C1 segment of cervical spinal cord (tissue), 14 donors: ENCODE measurements at regions not wholly inside any gene's neighbourhood (a gene's known extent, or its start where the extent isn't known, plus 50 kb on each side); places are given as distances from the start of the nearest gene placed in this dataset.

ENCODE experiments used
- DNase-seq, 14 donors: peaks; one replicate each; lab custom pipeline; 2025; lab: John Stamatoyannopoulos, UW

- DNase-seq: no peak
Observed at GRCh38 chr3:66744986-66745385, 244.2 kb upstream of the LRIG1 start.

DNA sequence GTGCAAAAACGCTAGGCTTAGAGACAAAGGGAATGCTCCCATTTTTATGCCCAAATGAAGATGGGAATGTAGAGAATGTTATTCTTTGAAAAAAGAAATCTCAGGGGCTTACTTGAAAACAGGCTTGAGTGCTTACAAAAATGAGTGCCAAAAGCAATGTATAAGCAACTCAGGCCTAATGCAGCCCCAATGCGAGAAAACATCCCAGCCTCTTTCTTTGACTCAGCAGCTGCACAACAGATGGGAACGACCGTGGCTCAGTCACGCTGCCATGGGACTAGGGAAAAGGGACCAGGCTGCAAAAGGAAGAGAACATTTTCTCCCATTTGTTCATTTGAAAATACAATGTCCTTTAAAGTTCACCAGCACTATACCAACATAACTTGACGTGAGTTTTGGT is 246.4 kb upstream of the LRIG1 start:
- no peak for DNase-seq

GRCh38 chr3:66747696-66748095 is 246.9 kb upstream of the LRIG1 start:
- DNase-seq: no peak

GRCh38 chr3:66748175-66748876 is 247.5 kb upstream of the LRIG1 start:
- DNase-seq: no peak

DNA sequence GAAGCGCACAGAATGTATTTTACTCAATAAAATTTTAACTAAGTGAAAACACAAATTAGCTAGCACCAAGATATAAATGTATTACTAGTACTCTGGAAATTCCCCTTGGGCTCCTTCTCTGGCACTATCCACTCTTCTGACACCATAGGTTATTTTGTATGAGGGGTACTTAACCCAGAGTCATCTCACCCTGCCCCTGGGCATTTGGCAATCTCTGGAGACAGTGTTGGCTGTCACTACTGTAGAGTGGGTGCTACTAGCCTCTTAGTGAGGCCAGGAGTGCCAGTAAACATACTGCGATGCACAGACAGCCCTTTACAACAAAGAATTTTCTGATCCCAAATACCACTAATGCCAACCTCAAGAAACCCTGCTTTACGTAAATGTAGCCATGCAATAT is 246.3 kb upstream of the KBTBD8 start:
- DNase-seq: no peak

DNA sequence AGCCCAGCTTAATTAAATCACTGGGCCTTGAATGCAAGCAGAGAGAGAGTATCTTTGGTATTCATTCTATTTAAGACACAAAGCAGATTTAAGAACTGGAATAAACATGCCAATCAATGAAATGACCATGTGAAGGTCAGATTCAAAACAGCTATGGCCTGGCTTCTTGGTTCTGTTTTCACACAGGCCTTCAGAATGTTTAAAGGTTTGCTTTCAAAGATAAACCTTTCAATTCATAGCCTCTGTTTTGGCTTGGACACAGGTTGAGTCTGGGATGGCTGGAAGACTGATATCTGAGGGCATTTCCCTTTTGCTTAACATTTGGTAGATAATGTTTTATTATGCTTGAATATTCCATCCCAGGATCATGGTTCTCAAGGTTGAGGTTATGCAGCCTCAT is 244.4 kb upstream of the KBTBD8 start:
- DNase-seq: no peak

GRCh38 chr3:66754613-66755012 is 243.5 kb upstream of the KBTBD8 start:
- DNase-seq: no peak

GRCh38 chr3:66755924-66756323 is 242.2 kb upstream of the KBTBD8 start:
- DNase-seq: no peak

DNA sequence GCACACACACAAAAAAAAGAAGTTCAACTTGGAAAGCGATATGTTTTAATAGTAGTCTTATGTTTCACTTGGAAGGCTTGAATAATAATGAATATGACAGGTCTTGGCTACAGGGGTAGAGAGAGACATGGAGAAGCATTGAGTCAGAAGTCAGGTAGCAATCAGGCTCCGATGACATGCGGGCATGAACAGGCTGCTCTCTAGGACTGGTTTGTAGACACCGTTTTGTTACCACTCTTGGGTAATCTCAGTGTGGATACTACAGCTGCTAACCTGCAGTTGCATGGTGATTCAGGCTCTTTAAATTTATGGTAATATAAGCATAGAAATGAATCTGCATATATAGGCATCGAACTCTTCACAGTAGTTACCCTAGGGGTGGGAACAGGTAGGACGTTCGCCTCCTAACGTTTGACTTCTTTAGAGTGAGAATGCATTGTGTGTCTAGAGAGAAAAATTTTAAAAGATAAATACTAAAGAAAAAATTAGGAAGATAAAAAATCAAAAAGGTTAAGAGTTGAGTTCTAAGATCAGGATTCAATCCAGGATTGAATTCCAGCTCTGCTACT is 241.6 kb upstream of the KBTBD8 start:
- no peak for DNase-seq

- DNase-seq: no peak
Observed at GRCh38 chr3:66761093-66761780, 236.9 kb upstream of the KBTBD8 start.

- DNase-seq: peak in 6 of 14 donors; percentile 1 to 15 (median 5)
Observed at GRCh38 chr3:66762916-66763693, 235.0 kb upstream of the KBTBD8 start.

DNA sequence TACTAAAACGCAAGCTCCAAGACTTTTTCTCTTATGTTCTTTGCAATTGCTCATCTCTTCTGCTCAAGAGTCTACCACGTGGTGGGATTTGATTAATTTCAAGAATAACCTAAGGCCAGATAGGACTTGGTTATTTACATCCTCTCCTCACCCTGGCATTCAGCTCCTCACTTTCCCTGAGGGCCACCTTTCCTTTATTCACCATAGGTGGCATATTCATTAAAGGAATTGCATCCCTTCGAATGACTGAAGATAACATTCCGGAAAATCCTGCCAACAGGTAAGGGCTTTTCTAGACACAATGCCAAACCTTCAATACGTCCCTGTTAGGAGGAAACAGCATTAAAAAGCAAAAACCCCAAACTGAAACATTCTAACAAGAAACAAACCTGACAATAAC is 220.0 kb upstream of the KBTBD8 start:
- DNase-seq: no peak

DNA sequence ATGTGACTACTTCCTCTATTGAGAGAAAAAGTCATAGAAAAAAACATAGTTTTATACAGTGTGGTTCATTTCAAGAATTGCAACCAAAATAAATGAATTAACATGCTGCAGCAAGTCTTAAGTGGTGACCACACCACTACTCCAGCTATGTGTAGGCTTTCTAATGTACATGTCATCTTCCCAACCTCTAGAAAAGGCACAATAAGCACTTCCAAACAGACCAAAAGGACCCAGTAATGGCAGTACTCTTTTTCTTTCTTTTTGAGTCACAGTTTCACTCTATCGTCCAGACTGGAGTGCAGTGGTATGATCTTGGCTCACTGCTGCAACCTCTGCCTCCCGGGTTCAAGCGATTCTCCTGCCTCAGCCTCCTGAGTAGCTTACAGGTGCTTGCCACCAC is 219.3 kb upstream of the KBTBD8 start:
- no peak for DNase-seq

GRCh38 chr3:66785191-66785909 is 212.8 kb upstream of the KBTBD8 start:
- no peak for DNase-seq

GRCh38 chr3:66789580-66790237 is 208.4 kb upstream of the KBTBD8 start:
- no peak for DNase-seq

DNA sequence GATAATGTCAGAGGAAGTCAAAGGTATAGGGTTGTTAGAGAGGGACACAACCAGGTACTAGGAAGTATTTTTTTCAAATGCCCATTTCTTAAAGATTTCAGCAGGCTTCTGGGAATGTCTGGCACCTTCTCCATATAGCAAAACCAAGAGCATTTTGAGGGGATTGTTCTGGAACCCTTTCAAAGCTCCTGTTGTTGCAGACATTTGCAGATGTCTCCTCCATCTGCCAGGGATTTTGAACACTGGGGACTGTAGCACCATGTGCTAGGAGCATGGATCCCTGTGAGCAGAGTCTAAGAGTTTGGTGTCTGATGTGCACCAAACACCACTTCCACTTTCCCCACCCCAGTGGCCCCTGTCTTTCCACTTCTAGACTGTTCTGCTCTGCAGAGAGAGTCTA is 206.0 kb upstream of the KBTBD8 start:
- DNase-seq: no peak

DNA sequence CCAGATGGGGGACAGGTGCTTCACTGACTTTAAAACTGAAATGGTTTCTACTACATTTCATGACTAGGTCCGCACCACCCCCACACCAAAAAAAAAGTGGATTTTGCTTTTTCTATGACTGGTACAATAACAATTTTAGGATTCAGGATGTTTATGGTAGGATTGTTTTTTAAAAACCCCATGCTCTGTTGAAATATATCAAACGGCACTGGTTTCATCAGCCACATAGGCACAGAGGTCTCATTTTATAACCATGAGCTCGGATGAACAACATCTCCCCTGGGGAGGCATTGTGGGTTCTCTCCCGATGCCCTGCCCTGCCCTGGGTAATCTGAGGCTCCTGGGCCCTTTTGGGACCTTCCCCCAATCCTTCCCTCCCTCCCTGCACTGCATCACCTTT is 202.7 kb upstream of the KBTBD8 start:
- DNase-seq: no peak

GRCh38 chr3:66796343-66796742 is 201.8 kb upstream of the KBTBD8 start:
- no peak for DNase-seq

DNA sequence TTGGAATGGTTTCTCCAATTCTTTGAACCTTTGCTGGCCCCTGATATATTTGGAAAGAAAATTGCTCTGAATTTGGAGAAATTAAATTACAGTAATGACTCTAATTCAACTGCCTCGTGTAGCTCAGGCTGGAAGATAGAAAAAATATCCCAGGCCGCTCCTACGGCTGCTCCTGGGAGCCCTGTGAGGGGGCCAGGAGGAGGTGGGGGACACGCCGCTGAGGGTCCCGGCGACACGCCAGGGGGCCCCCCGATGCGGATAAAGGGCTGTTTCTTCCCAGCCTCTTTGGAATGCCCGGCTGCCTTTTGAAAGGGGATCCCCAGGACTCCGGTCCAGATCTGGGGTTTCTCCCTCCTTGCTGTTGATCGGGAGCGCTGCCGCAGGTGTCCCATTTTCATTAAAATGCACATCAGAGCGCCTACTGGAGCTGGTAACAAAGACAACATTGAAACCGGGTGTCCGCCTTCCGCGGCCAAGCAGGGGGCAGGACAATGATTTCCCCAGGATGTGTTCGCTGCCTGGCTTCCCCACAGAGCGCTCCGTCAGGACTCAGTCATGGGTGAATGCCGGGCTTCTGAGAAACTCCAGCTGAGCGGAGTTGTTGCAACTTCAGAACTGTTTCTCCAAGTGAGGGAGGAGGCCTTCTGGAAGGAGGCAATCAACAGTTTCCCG is 200.1 kb upstream of the KBTBD8 start:
- DNase-seq: peak in 11 of 14 donors; percentile 2 to 83 (median 34)

- DNase-seq: no peak
Observed at GRCh38 chr3:66800941-66801545, 197.1 kb upstream of the KBTBD8 start.
